ENCODE measurements at regions not wholly inside any gene's neighbourhood (a gene's known extent, or its start where the extent isn't known, plus 50 kb on each side); places are given as distances from the start of the nearest gene placed in this dataset.

- TF ChIP-seq ZNF263 (CRISPR knock-in tag; IDR thresholded peaks at IDR 0.05; ENCODE audit: low read depth) (no peak), KAT7 (CRISPR knock-in tag; IDR thresholded peaks at IDR 0.05; ENCODE audit: borderline replicate concordance) (no peak), CTCF (IDR thresholded peaks at IDR 0.05) (no peak), MAX (CRISPR knock-in tag; IDR thresholded peaks at IDR 0.05) (no peak), USF1 (CRISPR knock-in tag; IDR thresholded peaks at IDR 0.05) (no peak), NR1H2 (CRISPR knock-in tag; IDR thresholded peaks at IDR 0.05) (no peak), E2F1 (CRISPR knock-in tag; IDR thresholded peaks at IDR 0.05) (no peak), MYBL2 (CRISPR knock-in tag; IDR thresholded peaks at IDR 0.05) (no peak), CREB1 (CRISPR knock-in tag; IDR thresholded peaks at IDR 0.05) (no peak), MLX (CRISPR knock-in tag; IDR thresholded peaks at IDR 0.05) (no peak), FOXK1 (CRISPR knock-in tag; IDR thresholded peaks at IDR 0.05) (no peak)
Measured at GRCh38 chr12:124422142-124422569, 127.3 kb downstream of the RFLNA start.

All from WTC11 (cell line).